ENCODE measurements at regions not wholly inside any gene's neighbourhood (a gene's known extent, or its start where the extent isn't known, plus 50 kb on each side); places are given as distances from the start of the nearest gene placed in this dataset.

DNA sequence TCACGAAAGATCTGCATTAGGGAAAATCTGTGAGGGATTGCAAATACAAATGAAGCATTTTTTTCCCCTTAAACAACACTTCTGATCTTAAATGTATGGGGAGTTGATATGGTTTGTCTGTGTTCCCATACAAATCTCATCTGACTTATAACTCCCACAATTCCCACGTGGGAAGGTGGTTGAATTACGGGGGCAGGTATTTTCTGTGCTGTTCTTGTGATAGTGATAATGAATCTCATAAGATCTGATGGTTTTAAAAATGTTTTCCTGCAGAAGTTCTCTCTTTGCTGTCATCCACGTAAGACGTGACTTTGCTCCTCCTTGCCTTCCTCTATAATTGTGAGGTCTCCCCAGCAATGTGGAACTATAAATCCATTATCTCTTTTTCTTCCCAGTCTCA is 107.4 kb upstream of the KCNIP4 start:
- TF ChIP-seq RARB (CRISPR knock-in tag; IDR thresholded peaks at IDR 0.05) (no peak), ZC3H10 (CRISPR knock-in tag; IDR thresholded peaks at IDR 0.05) (no peak), ARNTL (CRISPR knock-in tag; IDR thresholded peaks at IDR 0.05; ENCODE audit: borderline replicate concordance, low read depth) (no peak), GLIS3 (CRISPR knock-in tag; IDR thresholded peaks at IDR 0.05) (no peak), BACH2 (CRISPR knock-in tag; IDR thresholded peaks at IDR 0.05; ENCODE audit: borderline replicate concordance) (no peak), ESRRG (CRISPR knock-in tag; IDR thresholded peaks at IDR 0.05) (no peak), TOX (CRISPR knock-in tag; IDR thresholded peaks at IDR 0.05; ENCODE audit: borderline replicate concordance) (no peak)
- TF ChIP-seq, protein P1, sequence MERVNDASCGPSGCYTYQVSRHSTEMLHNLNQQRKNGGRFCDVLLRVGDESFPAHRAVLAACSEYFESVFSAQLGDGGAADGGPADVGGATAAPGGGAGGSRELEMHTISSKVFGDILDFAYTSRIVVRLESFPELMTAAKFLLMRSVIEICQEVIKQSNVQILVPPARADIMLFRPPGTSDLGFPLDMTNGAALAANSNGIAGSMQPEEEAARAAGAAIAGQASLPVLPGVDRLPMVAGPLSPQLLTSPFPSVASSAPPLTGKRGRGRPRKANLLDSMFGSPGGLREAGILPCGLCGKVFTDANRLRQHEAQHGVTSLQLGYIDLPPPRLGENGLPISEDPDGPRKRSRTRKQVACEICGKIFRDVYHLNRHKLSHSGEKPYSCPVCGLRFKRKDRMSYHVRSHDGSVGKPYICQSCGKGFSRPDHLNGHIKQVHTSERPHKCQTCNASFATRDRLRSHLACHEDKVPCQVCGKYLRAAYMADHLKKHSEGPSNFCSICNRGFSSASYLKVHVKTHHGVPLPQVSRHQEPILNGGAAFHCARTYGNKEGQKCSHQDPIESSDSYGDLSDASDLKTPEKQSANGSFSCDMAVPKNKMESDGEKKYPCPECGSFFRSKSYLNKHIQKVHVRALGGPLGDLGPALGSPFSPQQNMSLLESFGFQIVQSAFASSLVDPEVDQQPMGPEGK (CRISPR knock-in tag; IDR thresholded peaks at IDR 0.05; ENCODE audit: borderline replicate concordance) = no peak
- TF ChIP-seq, protein P2, sequence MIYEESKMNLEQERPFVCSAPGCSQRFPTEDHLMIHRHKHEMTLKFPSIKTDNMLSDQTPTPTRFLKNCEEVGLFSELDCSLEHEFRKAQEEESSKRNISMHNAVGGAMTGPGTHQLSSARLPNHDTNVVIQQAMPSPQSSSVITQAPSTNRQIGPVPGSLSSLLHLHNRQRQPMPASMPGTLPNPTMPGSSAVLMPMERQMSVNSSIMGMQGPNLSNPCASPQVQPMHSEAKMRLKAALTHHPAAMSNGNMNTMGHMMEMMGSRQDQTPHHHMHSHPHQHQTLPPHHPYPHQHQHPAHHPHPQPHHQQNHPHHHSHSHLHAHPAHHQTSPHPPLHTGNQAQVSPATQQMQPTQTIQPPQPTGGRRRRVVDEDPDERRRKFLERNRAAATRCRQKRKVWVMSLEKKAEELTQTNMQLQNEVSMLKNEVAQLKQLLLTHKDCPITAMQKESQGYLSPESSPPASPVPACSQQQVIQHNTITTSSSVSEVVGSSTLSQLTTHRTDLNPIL (CRISPR knock-in tag; IDR thresholded peaks at IDR 0.05; ENCODE audit: low read depth) = no peak
- TF ChIP-seq, protein P3, sequence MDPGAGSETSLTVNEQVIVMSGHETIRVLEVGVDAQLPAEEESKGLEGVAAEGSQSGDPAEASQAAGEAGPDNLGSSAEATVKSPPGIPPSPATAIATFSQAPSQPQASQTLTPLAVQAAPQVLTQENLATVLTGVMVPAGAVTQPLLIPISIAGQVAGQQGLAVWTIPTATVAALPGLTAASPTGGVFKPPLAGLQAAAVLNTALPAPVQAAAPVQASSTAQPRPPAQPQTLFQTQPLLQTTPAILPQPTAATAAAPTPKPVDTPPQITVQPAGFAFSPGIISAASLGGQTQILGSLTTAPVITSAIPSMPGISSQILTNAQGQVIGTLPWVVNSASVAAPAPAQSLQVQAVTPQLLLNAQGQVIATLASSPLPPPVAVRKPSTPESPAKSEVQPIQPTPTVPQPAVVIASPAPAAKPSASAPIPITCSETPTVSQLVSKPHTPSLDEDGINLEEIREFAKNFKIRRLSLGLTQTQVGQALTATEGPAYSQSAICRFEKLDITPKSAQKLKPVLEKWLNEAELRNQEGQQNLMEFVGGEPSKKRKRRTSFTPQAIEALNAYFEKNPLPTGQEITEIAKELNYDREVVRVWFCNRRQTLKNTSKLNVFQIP (CRISPR knock-in tag; IDR thresholded peaks at IDR 0.05; ENCODE audit: borderline replicate concordance, low read depth) = no peak
- TF ChIP-seq, protein P4, sequence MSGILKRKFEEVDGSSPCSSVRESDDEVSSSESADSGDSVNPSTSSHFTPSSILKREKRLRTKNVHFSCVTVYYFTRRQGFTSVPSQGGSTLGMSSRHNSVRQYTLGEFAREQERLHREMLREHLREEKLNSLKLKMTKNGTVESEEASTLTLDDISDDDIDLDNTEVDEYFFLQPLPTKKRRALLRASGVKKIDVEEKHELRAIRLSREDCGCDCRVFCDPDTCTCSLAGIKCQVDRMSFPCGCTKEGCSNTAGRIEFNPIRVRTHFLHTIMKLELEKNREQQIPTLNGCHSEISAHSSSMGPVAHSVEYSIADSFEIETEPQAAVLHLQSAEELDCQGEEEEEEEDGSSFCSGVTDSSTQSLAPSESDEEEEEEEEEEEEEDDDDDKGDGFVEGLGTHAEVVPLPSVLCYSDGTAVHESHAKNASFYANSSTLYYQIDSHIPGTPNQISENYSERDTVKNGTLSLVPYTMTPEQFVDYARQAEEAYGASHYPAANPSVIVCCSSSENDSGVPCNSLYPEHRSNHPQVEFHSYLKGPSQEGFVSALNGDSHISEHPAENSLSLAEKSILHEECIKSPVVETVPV (CRISPR knock-in tag; IDR thresholded peaks at IDR 0.05) = no peak
